Keratinocyte (primary cell): ENCODE measurements at regions not wholly inside any gene's neighbourhood (a gene's known extent, or its start where the extent isn't known, plus 50 kb on each side); places are given as distances from the start of the nearest gene placed in this dataset.

Experiments
- DNase-seq: peaks from one replicate; pipeline ENCODE4 v3.0.0-alpha.2; 2011; ENCODE audit warnings: low read depth, missing footprints, low spot score
- FAIRE-seq: peaks from 2 replicates; lab custom pipeline; 2011; peaks lifted over from hg19 to GRCh38; lab: Jason Lieb, UNC
- H2AFZ ChIP-seq: 2 replicates; pipeline ENCODE4 v1.6.0; 2012; ENCODE audit warnings: low read length, control low read depth, inconsistent platforms; ENCODE audit not compliant: control insufficient read depth
- H3K27ac ChIP-seq: 2 replicates; pipeline ENCODE4 v1.5.1; 2011; ENCODE audit warnings: low read length; ENCODE audit not compliant: control insufficient read depth, insufficient read depth
- H3K27me3 ChIP-seq: 3 replicates; pipeline ENCODE4 v1.6.0; 2011; ENCODE audit warnings: low read length; ENCODE audit not compliant: control insufficient read depth, insufficient read depth; ENCODE audit errors: extremely low read depth
- H3K36me3 ChIP-seq, 2 experiments: 2 replicates in 1 of 2; 3 replicates in 1 of 2; pipeline ENCODE4 v1.5.1; 2011; ENCODE audit warnings: low read length in 2 of 2, mild to moderate bottlenecking in 1 of 2; ENCODE audit not compliant: control insufficient read depth in 2 of 2, insufficient read depth in 2 of 2; ENCODE audit errors: extremely low read depth in 1 of 2
- H3K4me1 ChIP-seq: 3 replicates; pipeline ENCODE4 v1.5.1; 2011; ENCODE audit warnings: low read length; ENCODE audit not compliant: control insufficient read depth, insufficient read depth; ENCODE audit errors: extremely low read depth
- H3K4me2 ChIP-seq: 3 replicates; pipeline ENCODE4 v1.6.0; 2011; ENCODE audit warnings: low read depth, low read length; ENCODE audit not compliant: control insufficient read depth, insufficient read depth; ENCODE audit errors: extremely low read depth
- H3K4me3 ChIP-seq, 3 experiments: fragments of 200-600 bp in 1 of 3; sonication (generic) in 1 of 3; 2 replicates in 2 of 3; 3 replicates in 1 of 3; pipeline ENCODE4 v1.5.1; 2011 to 2016; ENCODE audit warnings: low read length in 3 of 3, mild to moderate bottlenecking in 3 of 3, control low read depth in 2 of 3, inconsistent platforms in 1 of 3, low read depth in 1 of 3, mixed read lengths in 1 of 3, mixed run types in 1 of 3, moderate library complexity in 1 of 3; ENCODE audit not compliant: control insufficient read depth in 2 of 3, insufficient read depth in 2 of 3; ENCODE audit errors: extremely low read depth in 1 of 3
- H3K79me2 ChIP-seq: 2 replicates; pipeline ENCODE4 v1.6.0; 2012; ENCODE audit warnings: low read length; ENCODE audit not compliant: control insufficient read depth, insufficient read depth
- H3K9ac ChIP-seq: 3 replicates; pipeline ENCODE4 v1.6.0; 2011; ENCODE audit warnings: low read length; ENCODE audit not compliant: control insufficient read depth, insufficient read depth; ENCODE audit errors: extremely low read depth
- H3K9me1 ChIP-seq: 3 replicates; pipeline ENCODE4 v1.6.0; 2011; ENCODE audit warnings: low read length; ENCODE audit not compliant: control insufficient read depth, insufficient read depth; ENCODE audit errors: extremely low read depth
- H3K9me3 ChIP-seq: 2 replicates; pipeline ENCODE4 v1.5.1; 2012; ENCODE audit warnings: low read depth, low read length; ENCODE audit not compliant: control insufficient read depth
- H4K20me1 ChIP-seq: 3 replicates; pipeline ENCODE4 v1.6.0; 2011; ENCODE audit warnings: low read length; ENCODE audit not compliant: control insufficient read depth, insufficient read depth; ENCODE audit errors: extremely low read depth
- EZH2 ChIP-seq: IDR thresholded peaks from one replicate; pipeline ENCODE4 v1.6.1; 2012; ENCODE audit warnings: inconsistent platforms, mild to moderate bottlenecking, low read length, moderate library complexity
- dilution Hi-C: fragments of 300-500 bp; cut with MboI; formaldehyde crosslinking; loops from one replicate; pipeline ENCODE4 v1.7.0; 2020; ENCODE audit warnings: low sequenced_read_pairs; ENCODE audit not compliant: extremely low pct_ligation_motif_present
- TF ChIP-seq, protein P1 (sequence below), 3 experiments: IDR thresholded peaks in 1 of 3; conservative IDR thresholded peaks in 1 of 3; optimal IDR thresholded peaks in 1 of 3; 2 replicates in 2 of 3; 3 replicates in 1 of 3; pipeline versions ENCODE3 to v1.5.1; 2011; ENCODE audit warnings: low read length in 3 of 3, mild to moderate bottlenecking in 3 of 3, moderate library complexity in 2 of 3, control low read depth in 1 of 3, inconsistent platforms in 1 of 3; ENCODE audit not compliant: insufficient read depth in 2 of 3; ENCODE audit errors: extremely low read depth in 1 of 3

DNA sequence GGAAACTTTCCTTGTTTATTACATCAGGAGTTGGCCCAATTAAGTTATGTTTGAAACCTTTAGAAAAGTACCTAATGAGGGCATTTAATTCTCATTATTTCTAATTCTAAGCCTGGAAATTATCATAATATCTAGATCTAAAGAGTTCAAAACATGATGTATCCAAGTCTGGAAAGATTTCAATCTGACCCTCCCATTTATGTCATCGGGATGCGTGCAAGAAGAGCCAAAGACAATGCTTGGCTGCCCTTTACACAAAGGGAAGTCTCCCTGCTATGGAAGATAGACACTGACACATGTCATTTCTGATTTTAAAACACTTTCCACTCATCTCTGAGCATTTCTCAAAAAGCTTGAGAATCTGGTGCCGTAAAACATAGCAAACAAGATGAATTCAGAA, 222.4 kb downstream of the ANTXR2 start:
- no peaks in the 10 kb centered on the region for H4K20me1 ChIP-seq
- TF ChIP-seq, protein P1, sequence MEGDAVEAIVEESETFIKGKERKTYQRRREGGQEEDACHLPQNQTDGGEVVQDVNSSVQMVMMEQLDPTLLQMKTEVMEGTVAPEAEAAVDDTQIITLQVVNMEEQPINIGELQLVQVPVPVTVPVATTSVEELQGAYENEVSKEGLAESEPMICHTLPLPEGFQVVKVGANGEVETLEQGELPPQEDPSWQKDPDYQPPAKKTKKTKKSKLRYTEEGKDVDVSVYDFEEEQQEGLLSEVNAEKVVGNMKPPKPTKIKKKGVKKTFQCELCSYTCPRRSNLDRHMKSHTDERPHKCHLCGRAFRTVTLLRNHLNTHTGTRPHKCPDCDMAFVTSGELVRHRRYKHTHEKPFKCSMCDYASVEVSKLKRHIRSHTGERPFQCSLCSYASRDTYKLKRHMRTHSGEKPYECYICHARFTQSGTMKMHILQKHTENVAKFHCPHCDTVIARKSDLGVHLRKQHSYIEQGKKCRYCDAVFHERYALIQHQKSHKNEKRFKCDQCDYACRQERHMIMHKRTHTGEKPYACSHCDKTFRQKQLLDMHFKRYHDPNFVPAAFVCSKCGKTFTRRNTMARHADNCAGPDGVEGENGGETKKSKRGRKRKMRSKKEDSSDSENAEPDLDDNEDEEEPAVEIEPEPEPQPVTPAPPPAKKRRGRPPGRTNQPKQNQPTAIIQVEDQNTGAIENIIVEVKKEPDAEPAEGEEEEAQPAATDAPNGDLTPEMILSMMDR (optimal IDR thresholded peaks at IDR 0.05 in 1 of 3, IDR thresholded peaks at IDR 0.05 in 1 of 3, conservative IDR thresholded peaks at IDR 0.05 in 1 of 3; ENCODE audit: extremely low read depth in 1 of 3, insufficient read depth in 2 of 3, low read length in 3 of 3): no peak
- no peak for TF ChIP-seq EZH2
- H3K4me1 ChIP-seq: no peaks in the 10 kb centered on the region
- no peaks in the 10 kb centered on the region for H3K36me3 ChIP-seq
- no peak overlapping the region for H3K4me3 ChIP-seq
- dilution Hi-C loops: no loop called here
- H2AFZ ChIP-seq: no peak overlapping the region
- H3K9me1 ChIP-seq: no peaks in the 10 kb centered on the region
- H3K27ac ChIP-seq: no peak overlapping the region
- H3K9ac ChIP-seq: no peak overlapping the region
- H3K9me3 ChIP-seq: no peaks in the 10 kb centered on the region
- no peaks in the 10 kb centered on the region for H3K27me3 ChIP-seq
- DNase-seq: no peak
- FAIRE-seq: no peak
- no peaks in the 10 kb centered on the region for H3K79me2 ChIP-seq
- no peak overlapping the region for H3K4me2 ChIP-seq

DNA sequence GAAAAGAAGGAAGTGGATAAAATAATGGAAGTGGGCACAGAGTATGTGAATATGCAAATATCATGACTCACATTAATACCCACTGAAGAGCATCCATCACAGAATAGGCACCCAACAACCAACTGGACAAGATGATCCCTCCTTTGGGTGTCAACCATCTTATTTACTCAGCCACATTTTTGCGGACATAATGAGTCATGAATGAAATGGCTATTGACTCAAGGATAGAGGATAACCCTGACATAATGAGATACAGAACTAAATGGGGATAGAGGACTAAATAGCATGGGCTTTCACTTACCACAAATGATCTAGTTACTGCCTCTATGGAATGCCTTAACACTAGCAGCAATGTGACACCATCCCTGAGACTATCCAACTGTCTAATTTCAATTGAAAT, 224.7 kb downstream of the ANTXR2 start:
- no peaks in the 10 kb centered on the region for H3K36me3 ChIP-seq
- FAIRE-seq: no peak
- dilution Hi-C loops: no loop called here
- H3K4me3 ChIP-seq: no peak overlapping the region
- TF ChIP-seq EZH2: no peak
- TF ChIP-seq, protein P1 (optimal IDR thresholded peaks at IDR 0.05 in 1 of 3, IDR thresholded peaks at IDR 0.05 in 1 of 3, conservative IDR thresholded peaks at IDR 0.05 in 1 of 3; ENCODE audit: extremely low read depth in 1 of 3, insufficient read depth in 2 of 3, low read length in 3 of 3): no peak
- no peak overlapping the region for H3K9ac ChIP-seq
- H3K4me1 ChIP-seq: no peaks in the 10 kb centered on the region
- DNase-seq: no peak
- no peak overlapping the region for H2AFZ ChIP-seq
- no peaks in the 10 kb centered on the region for H3K9me1 ChIP-seq
- no peaks in the 10 kb centered on the region for H3K9me3 ChIP-seq
- no peaks in the 10 kb centered on the region for H3K27me3 ChIP-seq
- no peak overlapping the region for H3K4me2 ChIP-seq
- H3K79me2 ChIP-seq: no peaks in the 10 kb centered on the region
- no peaks in the 10 kb centered on the region for H4K20me1 ChIP-seq
- no peak overlapping the region for H3K27ac ChIP-seq
